ENCODE measurements at regions not wholly inside any gene's neighbourhood (a gene's known extent, or its start where the extent isn't known, plus 50 kb on each side); places are given as distances from the start of the nearest gene placed in this dataset.

GRCh38 chr4:13711233-13711785 is 83.8 kb upstream of the BOD1L1 start:
- H4K20me1 ChIP-seq (ENCODE audit: insufficient read depth), result no peaks in the 10 kb centered on the region
- 41% methylated on average over 5 of the region's 5 CpGs for WGBS (ENCODE audit: low lambda C conversion rate)
- TF ChIP-seq FOSL2 (IDR thresholded peaks at IDR 0.05; ENCODE audit: borderline replicate concordance, low read depth), result no peak
- TF ChIP-seq TEAD4 (IDR thresholded peaks at IDR 0.05; ENCODE audit: borderline replicate concordance, insufficient read depth), result no peak
- TF ChIP-seq MXI1 (IDR thresholded peaks at IDR 0.05; ENCODE audit: low read depth, low read length), result no peak
- TF ChIP-seq IRF3 (IDR thresholded peaks at IDR 0.05; ENCODE audit: low read depth, low read length), result no peak
- no peak overlapping the region for H3K4me2 ChIP-seq
- no peaks in the 10 kb centered on the region for H3K27me3 ChIP-seq (ENCODE audit: insufficient read depth)
- no peaks in the 10 kb centered on the region for H3K9me2 ChIP-seq
- no peak for DNase-seq
- CTCF ChIA-PET, result no interaction called here
- H3K4me1 ChIP-seq (ENCODE audit: control insufficient read depth in 1 of 2, insufficient read depth in 2 of 2, low read depth in 1 of 2, low read length in 1 of 2), result peaks cover 0 to 5% of the 10 kb centered on the region in 2 experiments; a peak in 1 of 4 replicates
- no peaks in the 10 kb centered on the region for H3K36me3 ChIP-seq (replicated peaks in 1 of 2; ENCODE audit: control insufficient read depth in 1 of 2, insufficient read depth in 2 of 2, low read length in 1 of 2)
- H2AFZ ChIP-seq (ENCODE audit: low read depth), result no peak overlapping the region
- POLR2A ChIA-PET, result no interaction called here
- no peaks in the 10 kb centered on the region for H3F3A ChIP-seq (replicated peaks; ENCODE audit: insufficient read depth)
- H3K79me2 ChIP-seq (ENCODE audit: insufficient read depth), result no peaks in the 10 kb centered on the region
- no peak overlapping the region for H3K4me3 ChIP-seq (ENCODE audit: low read depth in 2 of 2, low read length in 1 of 2)
- no peak overlapping the region for H3K27ac ChIP-seq (ENCODE audit: low read depth in 2 of 2, low read length in 1 of 2)
- no peak overlapping the region for H3K9ac ChIP-seq
- H3K9me3 ChIP-seq, result no peaks in the 10 kb centered on the region

- 40% methylated on average over 2 of the region's 2 CpGs for WGBS (ENCODE audit: low lambda C conversion rate)
- Histone ChIP-seq H3K27ac (ENCODE audit: low read depth in 2 of 2, low read length in 1 of 2) (no peak overlapping the region), H4K20me1 (ENCODE audit: insufficient read depth) (no peaks in the 10 kb centered on the region), H3K4me2 (no peak overlapping the region), H3K9me2 (no peaks in the 10 kb centered on the region), H3F3A (replicated peaks; ENCODE audit: insufficient read depth) (no peaks in the 10 kb centered on the region), H3K9me3 (no peaks in the 10 kb centered on the region), H3K36me3 (replicated peaks in 1 of 2; ENCODE audit: control insufficient read depth in 1 of 2, insufficient read depth in 2 of 2, low read length in 1 of 2) (no peaks in the 10 kb centered on the region), H3K9ac (no peak overlapping the region), H3K79me2 (ENCODE audit: insufficient read depth) (no peaks in the 10 kb centered on the region), H3K4me3 (ENCODE audit: low read depth in 2 of 2, low read length in 1 of 2) (no peak overlapping the region; a peak in 1 of 4 replicates), H3K4me1 (ENCODE audit: control insufficient read depth in 1 of 2, insufficient read depth in 2 of 2, low read depth in 1 of 2, low read length in 1 of 2) (no peaks in the 10 kb centered on the region), H2AFZ (ENCODE audit: low read depth) (no peak overlapping the region), H3K27me3 (ENCODE audit: insufficient read depth) (no peaks in the 10 kb centered on the region; the same call in 1 of the 2 replicates)
- DNase-seq, result no peak
- CTCF ChIA-PET, result interaction anchor here (1.3 kb wide), 1 partner anchor 22 kb away, joined by 3 read pairs; no protein-coding TSS in a partner anchor
- POLR2A ChIA-PET, result no interaction called here
- no peak for TF ChIP-seq TAF1 (IDR thresholded peaks at IDR 0.05; ENCODE audit: borderline replicate concordance, low read depth, low read length)
- no peak for TF ChIP-seq EP300 (IDR thresholded peaks at IDR 0.05; ENCODE audit: borderline replicate concordance in 1 of 2, low read depth in 1 of 2, low read length in 1 of 2)
- TF ChIP-seq JUND (IDR thresholded peaks at IDR 0.05), result no peak
- no peak for TF ChIP-seq GABPA (IDR thresholded peaks at IDR 0.05; ENCODE audit: low read depth)
- no peak for TF ChIP-seq NRF1 (IDR thresholded peaks at IDR 0.05; ENCODE audit: low read depth, low read length)
- no peak for TF ChIP-seq RXRA (IDR thresholded peaks at IDR 0.05; ENCODE audit: borderline replicate concordance, low read depth)
- no peak for TF ChIP-seq NFIC (IDR thresholded peaks at IDR 0.05; ENCODE audit: borderline replicate concordance)
- TF ChIP-seq CTCF (IDR thresholded peaks at IDR 0.05), result no peak
- TF ChIP-seq POLR2AphosphoS5 (IDR thresholded peaks at IDR 0.05; ENCODE audit: low read depth, low read length), result no peak
- TF ChIP-seq USF2 (IDR thresholded peaks at IDR 0.05; ENCODE audit: borderline replicate concordance, low read depth, low read length), result no peak
- no peak for TF ChIP-seq REST (IDR thresholded peaks at IDR 0.05; ENCODE audit: low read depth, low read length)
- TF ChIP-seq MXI1 (IDR thresholded peaks at IDR 0.05; ENCODE audit: low read depth, low read length), result no peak
- no peak for TF ChIP-seq EZH2phosphoT487 (IDR thresholded peaks at IDR 0.05; ENCODE audit: borderline replicate concordance, low read depth)
- no peak for TF ChIP-seq TCF12 (IDR thresholded peaks at IDR 0.05)
- TF ChIP-seq SIN3A (IDR thresholded peaks at IDR 0.05; ENCODE audit: borderline replicate concordance, low read depth, low read length), result no peak
- no peak for TF ChIP-seq YY1 (IDR thresholded peaks at IDR 0.05; ENCODE audit: low read depth)
- no peak for TF ChIP-seq PBX3 (IDR thresholded peaks at IDR 0.05)
Observed at GRCh38 chr4:13721894-13722293, 94.4 kb upstream of the BOD1L1 start.

Measured in SK-N-SH (cell line).